SK-N-SH treated with all-trans-retinoic acid at 6 μM for 48 hours (cell line): ENCODE measurements at regions not wholly inside any gene's neighbourhood (a gene's known extent, or its start where the extent isn't known, plus 50 kb on each side); places are given as distances from the start of the nearest gene placed in this dataset.

Source experiments
- ATAC-seq: fragments of 200-7000 bp; cut with Tn5 transposase; 3 replicates; pipeline ENCODE4 v1.9.1; 2020; ENCODE audit warnings: mild to moderate bottlenecking, moderate library complexity
- ARNTL ChIP-seq: fragments of 450-650 bp; formaldehyde crosslinking; IDR thresholded peaks from 2 replicates; pipeline ENCODE4 v1.5.0; 2020; ENCODE audit warnings: low read depth, mild to moderate bottlenecking, moderate library complexity, borderline replicate concordance
- BACH2 ChIP-seq: fragments of 250-450 bp; sonication (Bioruptor Pico); IDR thresholded peaks from 2 replicates; pipeline ENCODE4 v1.9.0; 2021; ENCODE audit warnings: mild to moderate bottlenecking, borderline replicate concordance
- CSDC2 ChIP-seq: fragments of 250-450 bp; sonication (Bioruptor Pico); IDR thresholded peaks from 2 replicates; pipeline ENCODE4 v1.5.0; 2020; ENCODE audit warnings: mild to moderate bottlenecking, moderate library complexity
- ESRRG ChIP-seq: fragments of 250-450 bp; sonication (Bioruptor Pico); IDR thresholded peaks from 2 replicates; pipeline ENCODE4 v1.6.1; 2021; ENCODE audit warnings: mild to moderate bottlenecking
- GLIS3 ChIP-seq: fragments of 250-450 bp; sonication (Bioruptor Pico); IDR thresholded peaks from 2 replicates; pipeline ENCODE4 v1.5.0; 2020; ENCODE audit warnings: mild to moderate bottlenecking, moderate library complexity
- ISL1 ChIP-seq: fragments of 250-450 bp; sonication (Bioruptor Pico); IDR thresholded peaks from 2 replicates; pipeline ENCODE4 v2.1.2; 2022; ENCODE audit warnings: mild to moderate bottlenecking, moderate library complexity
- OSR1 ChIP-seq: fragments of 250-450 bp; sonication (Bioruptor Pico); IDR thresholded peaks from 2 replicates; pipeline ENCODE4 v1.8.0; 2022; ENCODE audit warnings: moderate library complexity, mild to moderate bottlenecking, inconsistent platforms
- PATZ1 ChIP-seq: fragments of 250-450 bp; sonication (Bioruptor Pico); IDR thresholded peaks from 2 replicates; pipeline ENCODE4 v1.8.0; 2020; ENCODE audit warnings: mild to moderate bottlenecking, moderate library complexity, borderline replicate concordance
- PPARA ChIP-seq: fragments of 250-450 bp; sonication (Bioruptor Pico); IDR thresholded peaks from 2 replicates; pipeline ENCODE4 v1.5.0; 2020; ENCODE audit warnings: mild to moderate bottlenecking, borderline replicate concordance
- RARB ChIP-seq: fragments of 250-450 bp; sonication (Bioruptor Pico); IDR thresholded peaks from 2 replicates; pipeline ENCODE4 v1.8.0; 2021; ENCODE audit warnings: mild to moderate bottlenecking, moderate library complexity
- SNAI2 ChIP-seq: fragments of 250-450 bp; sonication (Bioruptor Pico); IDR thresholded peaks from 2 replicates; pipeline ENCODE4 v1.5.0; 2020; ENCODE audit warnings: mild to moderate bottlenecking, moderate library complexity
- TCF4 ChIP-seq: fragments of 250-450 bp; sonication (Bioruptor Pico); IDR thresholded peaks from 2 replicates; pipeline ENCODE4 v1.8.0; 2021; ENCODE audit warnings: mild to moderate bottlenecking, moderate library complexity, borderline replicate concordance
- TOX ChIP-seq: fragments of 250-450 bp; sonication (Bioruptor Pico); IDR thresholded peaks from 2 replicates; pipeline ENCODE4 v1.8.0; 2021; ENCODE audit warnings: mild to moderate bottlenecking, moderate library complexity, borderline replicate concordance
- TSHZ2 ChIP-seq: fragments of 250-450 bp; sonication (Bioruptor Pico); IDR thresholded peaks from 2 replicates; pipeline ENCODE4 v1.5.0; 2020; ENCODE audit warnings: mild to moderate bottlenecking, moderate library complexity
- ZC3H10 ChIP-seq: fragments of 250-450 bp; sonication (Bioruptor Pico); IDR thresholded peaks from 2 replicates; pipeline ENCODE4 v1.5.1; 2021; ENCODE audit warnings: mild to moderate bottlenecking, moderate library complexity
- ZFP3 ChIP-seq: fragments of 250-450 bp; sonication (Bioruptor Pico); IDR thresholded peaks from 2 replicates; pipeline ENCODE4 v1.5.0; 2020; ENCODE audit warnings: mild to moderate bottlenecking, moderate library complexity
- ZFP30 ChIP-seq: fragments of 450-650 bp; formaldehyde crosslinking; IDR thresholded peaks from 2 replicates; pipeline ENCODE4 v1.5.0; 2022; ENCODE audit warnings: mild to moderate bottlenecking, moderate library complexity
- ZNF565 ChIP-seq: fragments of 450-650 bp; formaldehyde crosslinking; conservative IDR thresholded peaks from 2 replicates; pipeline ENCODE4 v1.5.0; 2020; ENCODE audit warnings: low read depth, mild to moderate bottlenecking, moderate library complexity
- ZNF70 ChIP-seq: fragments of 450-650 bp; formaldehyde crosslinking; IDR thresholded peaks from 2 replicates; pipeline ENCODE4 v1.5.0; 2020; ENCODE audit warnings: mild to moderate bottlenecking, moderate library complexity
- ZNF8 ChIP-seq: fragments of 450-650 bp; formaldehyde crosslinking; IDR thresholded peaks from 2 replicates; pipeline ENCODE4 v1.5.0; 2020; ENCODE audit warnings: mild to moderate bottlenecking, moderate library complexity
- TF ChIP-seq, protein P1 (sequence below): fragments of 250-450 bp; sonication (Bioruptor Pico); IDR thresholded peaks from 2 replicates; pipeline ENCODE4 v1.5.1; 2021; ENCODE audit warnings: mild to moderate bottlenecking, moderate library complexity
- TF ChIP-seq, protein P2 (sequence below): fragments of 250-450 bp; sonication (Bioruptor Pico); IDR thresholded peaks from 2 replicates; pipeline ENCODE4 v1.5.1; 2020; ENCODE audit warnings: low read depth, mild to moderate bottlenecking, moderate library complexity

- peak; percentile 71 for ATAC-seq
Measured at GRCh38 chr12:116346222-116346621, 68.7 kb upstream of the MED13L start.

GRCh38 chr12:116346741-116347140 lies 69.2 kb upstream of the MED13L start:
- ATAC-seq = peak; percentile 98
- TF ChIP-seq ZNF8 (CRISPR knock-in tag) (no peak), ISL1 (CRISPR knock-in tag) (peak; percentile 37; the same call in 1 of the 2 replicates), ZNF70 (CRISPR knock-in tag) (no peak)

More at GRCh38 chr12:116346222-116346621, 68.7 kb upstream of the MED13L start:
- no peak for TF ChIP-seq ZFP3 (CRISPR knock-in tag)
- TF ChIP-seq ESRRG (CRISPR knock-in tag) = 0 out of 2 replicates have a peak, but pooled peaks have one; percentile 2

GRCh38 chr12:116347265-116347664 lies 69.8 kb upstream of the MED13L start:
- no peak for TF ChIP-seq OSR1
- TF ChIP-seq GLIS3 (CRISPR knock-in tag) = no peak
- TF ChIP-seq ZNF70 (CRISPR knock-in tag) = no peak
- TF ChIP-seq CSDC2 (CRISPR knock-in tag) = no peak
- no peak for TF ChIP-seq BACH2 (CRISPR knock-in tag)
- TF ChIP-seq PPARA (CRISPR knock-in tag) = no peak
- TF ChIP-seq ZC3H10 (CRISPR knock-in tag) = no peak
- no peak for TF ChIP-seq RARB (CRISPR knock-in tag)
- no peak for TF ChIP-seq ZNF8 (CRISPR knock-in tag)
- no peak for TF ChIP-seq ZFP30 (CRISPR knock-in tag)
- TF ChIP-seq ISL1 (CRISPR knock-in tag) = no peak
- no peak for TF ChIP-seq ARNTL (CRISPR knock-in tag)
- ATAC-seq = no peak

- TF ChIP-seq ARNTL (CRISPR knock-in tag) = no peak
- no peak for TF ChIP-seq BACH2 (CRISPR knock-in tag)
- no peak for TF ChIP-seq PATZ1 (CRISPR knock-in tag)
- TF ChIP-seq, protein P1, sequence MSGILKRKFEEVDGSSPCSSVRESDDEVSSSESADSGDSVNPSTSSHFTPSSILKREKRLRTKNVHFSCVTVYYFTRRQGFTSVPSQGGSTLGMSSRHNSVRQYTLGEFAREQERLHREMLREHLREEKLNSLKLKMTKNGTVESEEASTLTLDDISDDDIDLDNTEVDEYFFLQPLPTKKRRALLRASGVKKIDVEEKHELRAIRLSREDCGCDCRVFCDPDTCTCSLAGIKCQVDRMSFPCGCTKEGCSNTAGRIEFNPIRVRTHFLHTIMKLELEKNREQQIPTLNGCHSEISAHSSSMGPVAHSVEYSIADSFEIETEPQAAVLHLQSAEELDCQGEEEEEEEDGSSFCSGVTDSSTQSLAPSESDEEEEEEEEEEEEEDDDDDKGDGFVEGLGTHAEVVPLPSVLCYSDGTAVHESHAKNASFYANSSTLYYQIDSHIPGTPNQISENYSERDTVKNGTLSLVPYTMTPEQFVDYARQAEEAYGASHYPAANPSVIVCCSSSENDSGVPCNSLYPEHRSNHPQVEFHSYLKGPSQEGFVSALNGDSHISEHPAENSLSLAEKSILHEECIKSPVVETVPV (CRISPR knock-in tag) = no peak
- no peak for TF ChIP-seq CSDC2 (CRISPR knock-in tag)
- TF ChIP-seq OSR1 = no peak
- no peak for TF ChIP-seq ZNF70 (CRISPR knock-in tag)
- TF ChIP-seq ISL1 (CRISPR knock-in tag) = no peak
- TF ChIP-seq RARB (CRISPR knock-in tag) = no peak
- TF ChIP-seq PPARA (CRISPR knock-in tag) = no peak
- TF ChIP-seq ESRRG (CRISPR knock-in tag) = no peak
- no peak for TF ChIP-seq TCF4 (CRISPR knock-in tag)
- TF ChIP-seq ZNF565 (CRISPR knock-in tag) = no peak
- no peak for TF ChIP-seq ZC3H10 (CRISPR knock-in tag)
- ATAC-seq = no peak
Measured at GRCh38 chr12:116352315-116352835, 74.9 kb upstream of the MED13L start.

GRCh38 chr12:116353958-116354357 lies 76.5 kb upstream of the MED13L start:
- ATAC-seq = no peak
- TF ChIP-seq TOX (CRISPR knock-in tag) = no peak
- TF ChIP-seq ZFP30 (CRISPR knock-in tag) = no peak
- no peak for TF ChIP-seq ZNF565 (CRISPR knock-in tag)
- TF ChIP-seq ISL1 (CRISPR knock-in tag) = no peak
- TF ChIP-seq, protein P2, sequence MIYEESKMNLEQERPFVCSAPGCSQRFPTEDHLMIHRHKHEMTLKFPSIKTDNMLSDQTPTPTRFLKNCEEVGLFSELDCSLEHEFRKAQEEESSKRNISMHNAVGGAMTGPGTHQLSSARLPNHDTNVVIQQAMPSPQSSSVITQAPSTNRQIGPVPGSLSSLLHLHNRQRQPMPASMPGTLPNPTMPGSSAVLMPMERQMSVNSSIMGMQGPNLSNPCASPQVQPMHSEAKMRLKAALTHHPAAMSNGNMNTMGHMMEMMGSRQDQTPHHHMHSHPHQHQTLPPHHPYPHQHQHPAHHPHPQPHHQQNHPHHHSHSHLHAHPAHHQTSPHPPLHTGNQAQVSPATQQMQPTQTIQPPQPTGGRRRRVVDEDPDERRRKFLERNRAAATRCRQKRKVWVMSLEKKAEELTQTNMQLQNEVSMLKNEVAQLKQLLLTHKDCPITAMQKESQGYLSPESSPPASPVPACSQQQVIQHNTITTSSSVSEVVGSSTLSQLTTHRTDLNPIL = no peak
- TF ChIP-seq RARB (CRISPR knock-in tag) = no peak
- no peak for TF ChIP-seq ARNTL (CRISPR knock-in tag)
- no peak for TF ChIP-seq OSR1
- no peak for TF ChIP-seq TSHZ2 (CRISPR knock-in tag)
- TF ChIP-seq, protein P1 (CRISPR knock-in tag) = no peak
- no peak for TF ChIP-seq TCF4 (CRISPR knock-in tag)
- TF ChIP-seq BACH2 (CRISPR knock-in tag) = no peak
- TF ChIP-seq ZNF8 (CRISPR knock-in tag) = no peak
- TF ChIP-seq SNAI2 = no peak
